Mucosa of gallbladder (tissue), 1 donor: ENCODE measurements at regions not wholly inside any gene's neighbourhood (a gene's known extent, or its start where the extent isn't known, plus 50 kb on each side); places are given as distances from the start of the nearest gene placed in this dataset.

Experiments
- DNase-seq: peaks from one replicate; pipeline ENCODE4 v3.0.0-alpha.2; 2020; ENCODE audit warnings: low spot score
- donor health status: DM: no; HTN: no; CAD: no.

GRCh38 chr4:116872308-116872707, 213.1 kb downstream of the TRAM1L1 start:
- no peak for DNase-seq

GRCh38 chr4:116870686-116871085, 214.7 kb downstream of the TRAM1L1 start:
- no peak for DNase-seq

- no peak for DNase-seq
Observed at GRCh38 chr4:116866106-116866505, 219.3 kb downstream of the TRAM1L1 start.

- DNase-seq, result no peak
Observed at GRCh38 chr4:116862592-116862991, 222.8 kb downstream of the TRAM1L1 start.

- no peak for DNase-seq
Observed at GRCh38 chr4:116860891-116861290, 224.5 kb downstream of the TRAM1L1 start.

GRCh38 chr4:116849620-116850019, 235.8 kb downstream of the TRAM1L1 start:
- no peak for DNase-seq

GRCh38 chr4:116847616-116848015, 237.8 kb downstream of the TRAM1L1 start:
- DNase-seq, result no peak

GRCh38 chr4:116839826-116840225, 245.6 kb downstream of the TRAM1L1 start:
- DNase-seq, result no peak

- DNase-seq, result no peak
Observed at GRCh38 chr4:116838609-116839008, 246.8 kb downstream of the TRAM1L1 start.

GRCh38 chr4:116829187-116829586, 256.2 kb downstream of the TRAM1L1 start:
- no peak for DNase-seq

GRCh38 chr4:116824172-116824571, 261.2 kb downstream of the TRAM1L1 start:
- DNase-seq, result no peak

- DNase-seq, result no peak
Observed at GRCh38 chr4:116811730-116812129, 273.6 kb downstream of the TRAM1L1 start.

- no peak for DNase-seq
Observed at GRCh38 chr4:116796022-116796421, 289.4 kb downstream of the TRAM1L1 start.

- no peak for DNase-seq
Observed at GRCh38 chr4:116788723-116789122, 296.7 kb downstream of the TRAM1L1 start.

- no peak for DNase-seq
Observed at GRCh38 chr4:116755051-116755450, 330.3 kb downstream of the TRAM1L1 start.

GRCh38 chr4:116752027-116752426, 333.3 kb downstream of the TRAM1L1 start:
- DNase-seq, result no peak

- DNase-seq, result no peak
Observed at GRCh38 chr4:116736756-116737155, 348.6 kb downstream of the TRAM1L1 start.

GRCh38 chr4:116734178-116734577, 351.2 kb downstream of the TRAM1L1 start:
- DNase-seq, result no peak

GRCh38 chr4:116733370-116733769, 352.0 kb downstream of the TRAM1L1 start:
- no peak for DNase-seq

GRCh38 chr4:116726523-116726922, 358.9 kb downstream of the TRAM1L1 start:
- no peak for DNase-seq

- no peak for DNase-seq
Observed at GRCh38 chr4:116724249-116724648, 361.1 kb downstream of the TRAM1L1 start.

GRCh38 chr4:116705466-116705865, 379.9 kb downstream of the TRAM1L1 start:
- no peak for DNase-seq

GRCh38 chr4:116702949-116703348, 382.4 kb downstream of the TRAM1L1 start:
- DNase-seq, result no peak

- no peak for DNase-seq
Observed at GRCh38 chr4:116688536-116688935, 396.8 kb downstream of the TRAM1L1 start.

GRCh38 chr4:116668190-116668589, 417.2 kb downstream of the TRAM1L1 start:
- DNase-seq, result no peak
